Activated T-helper 1 cell treated with anti-CD3 and anti-CD28 coated beads, Interleukin-12 subunit alpha, Interleukin-12 subunit beta, Interleukin-2, Interleukin-4 antibody, amounts not matched to agents 30 ng/mL and 10 ng/mL and 1 ng/mL, durations not matched to agents 14 hours and 24 hours and 36 hours (primary cell): ENCODE measurements at regions not wholly inside any gene's neighbourhood (a gene's known extent, or its start where the extent isn't known, plus 50 kb on each side); places are given as distances from the start of the nearest gene placed in this dataset.

Experiments used
- DNase-seq: peaks from one replicate; pipeline ENCODE4 v3.0.0; 2021; ENCODE audit warnings: low spot score
- H3K27ac Mint-ChIP-seq: one replicate; pipeline ENCODE4 v1.8.0; 2021; ENCODE audit warnings: mild to moderate bottlenecking, mixed read lengths
- H3K27me3 Mint-ChIP-seq: one replicate; pipeline ENCODE4 v1.8.0; 2022; ENCODE audit warnings: mild to moderate bottlenecking, moderate library complexity, mixed read lengths; ENCODE audit not compliant: insufficient read depth
- H3K36me3 Mint-ChIP-seq: one replicate; pipeline ENCODE4 v1.8.0; 2021; ENCODE audit warnings: low read depth, mixed read lengths
- H3K4me1 Mint-ChIP-seq: one replicate; pipeline ENCODE4 v1.8.0; 2021; ENCODE audit warnings: low read depth, mixed read lengths
- H3K4me3 Mint-ChIP-seq: one replicate; pipeline ENCODE4 v1.8.0; 2021; ENCODE audit warnings: mild to moderate bottlenecking, moderate library complexity, mixed read lengths
- H3K9me3 Mint-ChIP-seq: one replicate; pipeline ENCODE4 v1.8.0; 2021; ENCODE audit warnings: mixed read lengths
- intact Hi-C: fragments of 100-400 bp; cut with micrococcal nuclease; formaldehyde crosslinking; loops from one replicate; pipeline ENCODE4 v1.15.1; 2024

GRCh38 chr3:43783987-43784639 is 93.4 kb downstream of the ABHD5 start:
- intact Hi-C loops, result no loop called here
- DNase-seq, result no peak
- peaks cover 5% of the 10 kb centered on the region for H3K27me3 Mint-ChIP-seq
- no peaks in the 10 kb centered on the region for H3K4me1 Mint-ChIP-seq
- no peaks in the 10 kb centered on the region for H3K9me3 Mint-ChIP-seq
- H3K27ac Mint-ChIP-seq, result no peak overlapping the region
- H3K4me3 Mint-ChIP-seq, result no peak overlapping the region
- H3K36me3 Mint-ChIP-seq, result no peaks in the 10 kb centered on the region

GRCh38 chr3:43784640-43785011 is 93.9 kb downstream of the ABHD5 start:
- no peaks in the 10 kb centered on the region for H3K4me1 Mint-ChIP-seq
- H3K9me3 Mint-ChIP-seq, result no peaks in the 10 kb centered on the region
- intact Hi-C loops, result no loop called here
- H3K36me3 Mint-ChIP-seq, result no peaks in the 10 kb centered on the region
- H3K27ac Mint-ChIP-seq, result no peak overlapping the region
- peaks cover 5% of the 10 kb centered on the region for H3K27me3 Mint-ChIP-seq
- no peak overlapping the region for H3K4me3 Mint-ChIP-seq
- no peak for DNase-seq

GRCh38 chr3:43785551-43785950 is 94.8 kb downstream of the ABHD5 start:
- DNase-seq, result no peak
- peaks cover 5% of the 10 kb centered on the region for H3K27me3 Mint-ChIP-seq
- intact Hi-C loops, result no loop called here
- no peaks in the 10 kb centered on the region for H3K9me3 Mint-ChIP-seq
- H3K4me3 Mint-ChIP-seq, result no peak overlapping the region
- H3K36me3 Mint-ChIP-seq, result no peaks in the 10 kb centered on the region
- no peaks in the 10 kb centered on the region for H3K4me1 Mint-ChIP-seq
- no peak overlapping the region for H3K27ac Mint-ChIP-seq

- Mint-ChIP-seq H3K4me1 (no peaks in the 10 kb centered on the region), H3K36me3 (no peaks in the 10 kb centered on the region), H3K27ac (no peak overlapping the region), H3K27me3 (peaks cover 5% of the 10 kb centered on the region), H3K9me3 (no peaks in the 10 kb centered on the region), H3K4me3 (no peak overlapping the region)
- DNase-seq, result no peak
- intact Hi-C loops, result no loop called here
These were observed 95.4 kb downstream of the ABHD5 start for GRCh38 chr3:43786102-43786501.

DNA sequence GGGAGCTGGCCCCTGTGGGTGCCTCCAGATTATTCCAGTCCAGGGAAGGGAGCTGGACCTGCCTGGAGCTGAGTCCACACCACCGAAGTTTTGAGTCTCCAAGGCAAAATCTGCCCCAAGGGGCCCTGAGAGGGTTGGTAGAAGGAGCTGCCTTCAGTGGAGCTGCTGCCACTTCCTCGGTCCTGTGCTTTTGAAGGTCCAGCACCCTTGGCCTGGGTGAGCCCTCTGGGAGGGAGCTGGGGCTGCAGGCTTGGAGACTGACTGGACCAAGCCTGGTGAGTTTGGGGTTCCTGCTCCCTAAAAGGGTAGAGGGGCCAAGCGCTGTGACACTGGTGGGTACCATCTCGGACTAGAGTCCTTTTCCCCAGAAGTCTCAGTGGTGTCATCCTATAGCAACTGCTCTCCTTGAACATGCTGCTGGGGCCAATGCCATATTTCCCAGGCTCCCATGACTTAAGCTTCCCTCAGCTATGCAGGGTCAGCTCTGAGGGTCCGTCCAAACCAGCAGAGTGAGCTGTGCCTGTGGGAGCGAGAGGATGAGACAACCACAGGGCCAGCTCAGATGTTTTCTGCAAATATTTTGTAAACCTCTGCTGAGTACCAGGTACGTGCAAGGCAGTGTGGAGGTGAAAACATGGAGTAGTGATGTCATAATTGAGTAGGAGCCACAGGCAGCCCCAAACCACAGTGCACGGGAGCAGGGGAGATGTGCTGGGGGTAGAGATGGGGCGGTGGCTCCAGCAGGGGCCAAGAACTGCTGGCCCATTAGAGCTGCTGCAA is 96.0 kb downstream of the ABHD5 start:
- no peak overlapping the region for H3K27ac Mint-ChIP-seq
- H3K27me3 Mint-ChIP-seq, result peaks cover 5% of the 10 kb centered on the region
- no peaks in the 10 kb centered on the region for H3K4me1 Mint-ChIP-seq
- intact Hi-C loops, result no loop called here
- no peak overlapping the region for H3K4me3 Mint-ChIP-seq
- DNase-seq, result no peak
- no peaks in the 10 kb centered on the region for H3K36me3 Mint-ChIP-seq
- H3K9me3 Mint-ChIP-seq, result no peaks in the 10 kb centered on the region

DNA sequence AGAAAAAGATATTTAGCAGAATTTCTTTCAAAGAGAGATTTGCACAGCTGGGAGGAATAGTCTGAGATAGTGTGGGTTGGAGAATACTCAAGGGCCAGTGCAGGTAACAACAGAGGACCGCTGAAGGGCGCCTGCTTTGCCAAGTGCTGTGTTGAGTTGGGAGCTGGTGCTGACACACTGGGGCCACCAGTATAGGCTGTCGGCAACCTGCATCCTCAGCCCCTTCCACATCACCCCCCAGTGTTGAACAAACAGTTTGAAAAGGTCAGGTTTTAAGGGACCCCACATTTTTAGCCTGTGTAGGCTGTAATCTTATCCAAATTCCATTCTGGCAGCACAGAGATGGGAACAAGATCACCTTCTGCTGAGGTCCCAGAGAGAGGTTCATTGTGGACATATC is 96.6 kb downstream of the ABHD5 start:
- H3K27ac Mint-ChIP-seq, result no peak overlapping the region
- DNase-seq, result no peak
- H3K9me3 Mint-ChIP-seq, result no peaks in the 10 kb centered on the region
- H3K4me1 Mint-ChIP-seq, result no peaks in the 10 kb centered on the region
- H3K4me3 Mint-ChIP-seq, result no peak overlapping the region
- H3K36me3 Mint-ChIP-seq, result no peaks in the 10 kb centered on the region
- H3K27me3 Mint-ChIP-seq, result peaks cover 5% of the 10 kb centered on the region
- intact Hi-C loops, result no loop called here

DNA sequence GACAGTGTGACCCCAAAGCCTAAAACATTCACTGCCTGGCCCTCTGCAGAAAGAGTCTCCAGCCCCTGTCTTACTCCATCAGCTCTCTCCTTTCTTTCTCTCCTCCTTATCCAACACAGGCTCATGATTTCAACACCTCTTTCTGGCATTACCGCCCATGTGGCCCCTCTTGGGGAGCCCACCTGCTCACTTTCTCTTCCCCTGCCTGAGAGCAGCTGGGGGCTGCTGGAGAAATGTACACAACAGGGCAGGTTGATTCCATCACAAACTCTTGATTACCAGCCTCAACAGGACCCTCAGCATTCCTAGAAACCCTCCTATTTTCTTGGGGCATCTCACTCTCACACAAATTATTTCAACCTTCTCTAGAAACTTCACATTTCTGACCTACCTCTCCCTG is 98.3 kb downstream of the ABHD5 start:
- Mint-ChIP-seq H3K27me3 (peaks cover 5% of the 10 kb centered on the region), H3K4me1 (no peaks in the 10 kb centered on the region), H3K9me3 (no peaks in the 10 kb centered on the region), H3K27ac (no peak overlapping the region), H3K4me3 (no peak overlapping the region), H3K36me3 (no peaks in the 10 kb centered on the region)
- DNase-seq, result no peak
- intact Hi-C loops, result no loop called here

DNA sequence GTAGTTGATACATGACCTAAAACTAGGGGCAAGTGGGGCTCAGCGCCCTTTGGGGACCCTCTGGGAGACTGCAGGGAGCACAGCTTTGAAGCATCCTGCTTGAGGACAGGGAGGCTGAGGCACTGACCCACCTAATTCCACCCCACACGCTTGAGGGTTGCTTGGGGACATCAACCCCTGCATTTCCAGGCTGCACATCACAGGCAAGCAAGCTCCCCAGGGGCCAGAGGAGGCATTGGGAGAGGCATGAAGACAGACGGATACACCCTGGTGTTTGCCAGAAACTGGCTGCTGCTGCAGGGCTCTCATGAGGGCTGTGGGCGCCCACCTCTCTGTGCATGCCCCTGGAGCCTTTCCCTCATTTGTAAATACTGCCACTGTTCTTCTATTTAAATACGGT is 99.3 kb downstream of the ABHD5 start:
- peaks cover 5% of the 10 kb centered on the region for H3K27me3 Mint-ChIP-seq
- H3K27ac Mint-ChIP-seq, result no peak overlapping the region
- no peaks in the 10 kb centered on the region for H3K9me3 Mint-ChIP-seq
- H3K4me1 Mint-ChIP-seq, result no peaks in the 10 kb centered on the region
- no peak overlapping the region for H3K4me3 Mint-ChIP-seq
- no peaks in the 10 kb centered on the region for H3K36me3 Mint-ChIP-seq
- no peak for DNase-seq
- intact Hi-C loops, result no loop called here

GRCh38 chr3:43790476-43790875 is 99.7 kb downstream of the ABHD5 start:
- H3K4me1 Mint-ChIP-seq, result no peaks in the 10 kb centered on the region
- intact Hi-C loops, result no loop called here
- peaks cover 6% of the 10 kb centered on the region for H3K27me3 Mint-ChIP-seq
- no peak for DNase-seq
- no peak overlapping the region for H3K4me3 Mint-ChIP-seq
- H3K9me3 Mint-ChIP-seq, result no peaks in the 10 kb centered on the region
- H3K27ac Mint-ChIP-seq, result no peak overlapping the region
- H3K36me3 Mint-ChIP-seq, result no peaks in the 10 kb centered on the region

DNA sequence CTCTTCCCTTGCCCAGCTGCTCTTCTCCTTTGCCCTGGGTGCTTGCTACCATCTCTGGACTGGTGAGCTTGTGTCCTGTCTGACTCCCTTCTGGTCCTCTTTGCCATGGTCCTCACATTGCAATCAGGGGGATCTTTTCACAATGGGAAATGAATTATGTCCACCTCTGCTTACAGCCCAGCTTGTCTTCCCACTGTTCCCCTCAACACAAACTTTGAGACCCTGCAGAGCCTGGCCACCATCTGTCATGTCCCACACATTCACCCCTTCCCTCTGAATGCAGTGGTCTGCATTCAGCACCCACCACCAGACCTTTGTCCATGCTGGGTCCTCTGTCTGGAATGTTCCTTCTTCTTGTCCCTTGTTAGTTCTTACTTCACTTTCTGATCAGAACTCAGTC is 100.5 kb downstream of the ABHD5 start:
- Mint-ChIP-seq H3K36me3 (no peaks in the 10 kb centered on the region), H3K4me1 (no peaks in the 10 kb centered on the region), H3K27ac (no peak overlapping the region), H3K9me3 (no peaks in the 10 kb centered on the region), H3K27me3 (peaks cover 6% of the 10 kb centered on the region), H3K4me3 (no peak overlapping the region)
- no peak for DNase-seq
- intact Hi-C loops, result no loop called here

- Mint-ChIP-seq H3K36me3 (no peaks in the 10 kb centered on the region), H3K27me3 (peaks cover 2% of the 10 kb centered on the region), H3K4me3 (no peak overlapping the region), H3K4me1 (no peaks in the 10 kb centered on the region), H3K9me3 (no peaks in the 10 kb centered on the region), H3K27ac (no peak overlapping the region)
- no peak for DNase-seq
- intact Hi-C loops, result no loop called here
These were observed 102.2 kb downstream of the ABHD5 start for GRCh38 chr3:43792904-43793303.

DNA sequence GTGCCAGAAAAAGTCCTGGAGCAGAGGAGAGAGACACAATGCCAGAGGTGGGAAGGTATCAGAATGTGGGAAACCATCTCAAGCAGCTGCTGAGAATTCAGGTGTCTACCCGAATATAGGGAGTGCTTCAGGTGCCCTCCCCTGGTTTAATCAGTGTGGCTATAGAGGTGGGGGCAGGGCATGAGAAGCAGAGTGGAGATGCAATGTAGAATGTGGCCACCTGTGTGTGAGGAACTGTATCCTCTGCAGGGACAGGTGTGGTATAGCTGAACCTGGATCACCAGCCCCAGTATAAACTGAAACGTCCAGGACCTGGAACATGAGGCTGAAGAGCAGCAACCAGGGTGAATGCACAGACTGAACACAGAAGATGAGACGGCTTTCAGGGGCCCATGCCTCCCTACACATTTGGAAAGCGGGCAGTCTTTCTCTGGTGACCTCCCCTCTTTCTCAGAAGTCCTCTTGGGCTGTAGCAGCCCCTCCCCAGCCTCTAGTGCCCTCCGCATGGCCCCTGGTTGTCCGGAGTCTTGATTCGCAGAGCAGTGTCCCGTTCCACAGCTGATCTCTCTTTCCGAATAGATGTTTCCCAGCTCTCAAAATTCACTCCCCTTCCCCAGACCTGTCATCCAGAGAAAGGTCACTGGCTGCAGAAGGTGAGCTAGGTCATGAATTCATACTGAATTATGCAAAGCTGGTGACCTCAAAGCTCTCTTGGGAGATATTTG is 103.1 kb downstream of the ABHD5 start:
- Mint-ChIP-seq H3K4me3 (no peak overlapping the region), H3K27me3 (peaks cover 2% of the 10 kb centered on the region), H3K9me3 (no peaks in the 10 kb centered on the region), H3K36me3 (no peaks in the 10 kb centered on the region), H3K4me1 (no peaks in the 10 kb centered on the region), H3K27ac (no peak overlapping the region)
- intact Hi-C loops, result no loop called here
- DNase-seq, result no peak

DNA sequence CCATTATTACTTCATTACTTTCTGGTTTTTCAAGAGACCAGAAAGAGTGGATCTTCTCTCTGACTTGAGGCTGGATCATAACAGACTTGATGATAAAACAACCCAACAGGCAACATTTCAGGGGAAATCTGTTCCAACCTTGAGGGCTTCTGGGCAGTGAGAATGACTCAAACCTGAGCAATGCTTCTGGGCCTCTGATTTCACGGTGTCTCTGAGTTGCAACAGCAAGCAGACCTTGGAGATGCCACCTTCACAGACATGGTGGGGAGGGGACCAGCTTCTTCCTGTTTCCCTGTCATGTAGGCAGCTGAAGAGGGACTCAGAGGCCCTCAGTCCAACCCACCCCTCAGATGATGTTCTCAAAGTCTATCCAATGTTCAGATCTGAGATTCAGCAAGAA is 104.0 kb downstream of the ABHD5 start:
- intact Hi-C loops, result no loop called here
- no peak for DNase-seq
- no peak overlapping the region for H3K27ac Mint-ChIP-seq
- H3K36me3 Mint-ChIP-seq, result no peaks in the 10 kb centered on the region
- H3K27me3 Mint-ChIP-seq, result peaks cover 2% of the 10 kb centered on the region
- H3K9me3 Mint-ChIP-seq, result no peaks in the 10 kb centered on the region
- H3K4me3 Mint-ChIP-seq, result no peak overlapping the region
- H3K4me1 Mint-ChIP-seq, result no peaks in the 10 kb centered on the region
